Spinal cord (tissue), 9 donors: ENCODE measurements at regions not wholly inside any gene's neighbourhood (a gene's known extent, or its start where the extent isn't known, plus 50 kb on each side); places are given as distances from the start of the nearest gene placed in this dataset.

Experiments used
- DNase-seq, 6 donors: peaks; one replicate each; pipeline versions ENCODE4 v3.0.0 to v3.0.0-alpha.2; 2013 to 2015; ENCODE audit warnings: low spot score in 6 of 6, low read depth in 4 of 6
- H3K27ac ChIP-seq: one replicate; pipeline ENCODE4 v1.5.1; 2013; ENCODE audit warnings: low read depth, low read length, control low read depth
- H3K27me3 ChIP-seq: one replicate; pipeline ENCODE4 v1.6.1; 2013; ENCODE audit warnings: low read length; ENCODE audit not compliant: control insufficient read depth, insufficient read depth
- H3K36me3 ChIP-seq: one replicate; pipeline ENCODE4 v1.6.1; 2013; ENCODE audit warnings: low read length; ENCODE audit not compliant: control insufficient read depth, insufficient read depth
- H3K4me1 ChIP-seq: one replicate; pipeline ENCODE4 v1.6.1; 2013; ENCODE audit warnings: low read length; ENCODE audit not compliant: control insufficient read depth, insufficient read depth
- H3K4me3 ChIP-seq: one replicate; pipeline ENCODE4 v1.5.1; 2013; ENCODE audit warnings: low read depth, low read length, control low read depth
- H3K9me3 ChIP-seq: one replicate; pipeline ENCODE4 v1.6.1; 2013; ENCODE audit warnings: low read length; ENCODE audit not compliant: control insufficient read depth, insufficient read depth
- WGBS: methylation state at CpG from one replicate; pipeline ENCODE4 v1.1.5; 2013; ENCODE audit warnings: missing lambda C conversion rate; ENCODE audit not compliant: insufficient coverage; 5-methylcytosine and 5-hydroxymethylcytosine counted together
- donor health status: healthy.

DNA sequence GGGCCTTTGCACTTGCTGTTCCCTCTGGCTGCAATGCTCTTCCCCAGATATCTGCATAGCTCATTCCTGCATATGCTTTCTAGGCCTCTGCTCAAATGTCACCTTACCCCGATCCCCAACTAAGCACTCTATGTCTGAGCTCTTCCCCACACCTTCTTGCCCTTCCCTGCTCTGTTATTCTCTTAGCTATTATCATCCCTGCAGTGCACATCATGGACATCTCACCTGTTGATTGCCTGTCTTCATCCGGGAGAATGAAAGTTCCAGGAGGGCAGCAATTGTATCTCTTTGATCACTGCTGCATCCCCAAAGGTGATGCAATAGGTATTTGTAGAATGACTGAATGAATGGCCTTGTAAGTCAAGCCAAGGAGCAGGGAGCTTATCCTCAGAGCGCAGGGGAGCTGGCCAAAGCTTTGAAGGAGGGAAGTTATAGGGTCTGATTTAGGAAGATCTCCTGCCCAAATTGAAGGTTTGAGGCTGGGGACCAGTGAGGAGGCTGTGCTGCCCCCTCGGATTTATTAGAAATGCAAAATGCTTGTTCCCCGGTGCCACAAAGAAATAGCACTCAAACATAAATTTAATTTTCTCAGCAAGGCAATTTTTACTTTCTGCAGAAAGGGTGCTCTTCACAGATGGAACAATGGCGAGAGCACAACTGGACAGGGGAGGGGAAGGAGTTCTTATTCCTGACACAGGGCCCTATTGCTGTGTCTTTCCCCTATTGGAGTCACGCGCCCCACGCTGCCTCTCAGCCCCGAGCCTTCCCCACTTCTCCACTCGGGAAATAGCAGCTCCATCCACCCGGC lies 631.1 kb downstream of the MATN1 start:
- Histone ChIP-seq H3K27me3 (no peaks in the 10 kb centered on the region), H3K27ac (no peak overlapping the region), H3K4me1 (peaks cover 21% of the 10 kb centered on the region), H3K4me3 (no peak overlapping the region), H3K36me3 (no peaks in the 10 kb centered on the region), H3K9me3 (peaks cover 2% of the 10 kb centered on the region)
- 98% methylated on average over 9 of the region's 12 CpGs for WGBS
- DNase-seq: no peak

DNA sequence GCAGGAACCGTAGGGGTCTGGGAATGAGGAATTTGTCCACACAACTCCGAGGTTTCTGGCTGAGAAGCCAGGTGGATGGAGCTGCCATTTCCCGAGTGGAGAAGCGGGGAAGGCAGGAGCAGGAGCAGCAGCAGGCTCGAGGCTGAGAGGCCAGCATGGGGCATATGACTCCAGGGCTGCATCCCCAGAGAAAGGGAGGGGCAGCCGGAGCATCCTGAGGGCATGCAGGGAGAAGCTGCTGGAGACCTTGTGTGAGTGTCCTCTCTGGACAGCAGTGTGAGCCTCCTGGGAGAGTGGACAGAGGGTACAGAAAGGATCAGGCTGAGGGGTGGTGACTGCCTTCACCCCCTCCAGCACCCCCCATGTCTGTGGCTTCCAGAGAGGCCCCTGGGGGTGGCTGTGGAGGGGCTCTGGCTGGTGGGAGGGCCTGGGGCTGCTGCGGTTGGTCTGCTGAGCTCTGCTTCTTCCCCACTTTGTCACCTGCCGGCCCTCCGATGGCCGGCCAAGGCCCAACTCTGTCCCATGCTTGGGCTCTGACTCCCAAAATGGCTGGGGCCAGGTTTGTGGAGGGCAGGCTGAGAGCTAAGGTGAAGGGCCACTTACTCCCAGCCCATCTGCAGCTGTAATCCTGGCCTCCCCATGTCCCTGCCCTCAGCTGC lies 633.1 kb downstream of the MATN1 start:
- no peak overlapping the region for H3K4me3 ChIP-seq
- H3K9me3 ChIP-seq: peaks cover 2% of the 10 kb centered on the region
- no peaks in the 10 kb centered on the region for H3K36me3 ChIP-seq
- no peak overlapping the region for H3K27ac ChIP-seq
- H3K4me1 ChIP-seq: peaks cover 35% of the 10 kb centered on the region
- no peaks in the 10 kb centered on the region for H3K27me3 ChIP-seq
- WGBS: 74% methylated on average over 10 of the region's 10 CpGs
- no peak for DNase-seq

DNA sequence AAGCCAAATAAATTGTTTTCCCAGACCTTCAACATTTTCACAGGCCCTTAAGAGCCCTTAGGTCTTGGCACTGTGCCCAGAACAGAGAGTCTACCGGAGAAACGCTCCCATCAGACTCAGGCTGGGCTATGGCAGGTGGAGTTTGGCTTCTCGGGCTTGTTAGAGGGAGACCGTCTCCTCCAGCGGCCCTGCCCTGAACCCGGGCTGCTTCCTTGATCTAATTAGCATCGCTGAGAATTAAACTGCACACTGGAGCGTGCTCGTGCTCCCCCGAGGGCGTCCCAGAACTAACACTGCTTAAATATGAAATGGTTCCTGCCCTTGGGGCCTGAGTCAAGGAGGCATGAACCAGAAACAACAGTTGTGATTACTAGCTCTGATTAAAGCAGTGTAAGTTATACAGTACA lies 634.4 kb downstream of the MATN1 start:
- 6% methylated on average over 7 of the region's 11 CpGs for WGBS
- Histone ChIP-seq H3K27me3 (no peaks in the 10 kb centered on the region), H3K4me1 (peaks cover 48% of the 10 kb centered on the region), H3K9me3 (peaks cover 2% of the 10 kb centered on the region), H3K4me3 (no peak overlapping the region), H3K27ac (no peak overlapping the region), H3K36me3 (no peaks in the 10 kb centered on the region)
- DNase-seq: peak in 2 of 6 donors; percentile 58 to 85

DNA sequence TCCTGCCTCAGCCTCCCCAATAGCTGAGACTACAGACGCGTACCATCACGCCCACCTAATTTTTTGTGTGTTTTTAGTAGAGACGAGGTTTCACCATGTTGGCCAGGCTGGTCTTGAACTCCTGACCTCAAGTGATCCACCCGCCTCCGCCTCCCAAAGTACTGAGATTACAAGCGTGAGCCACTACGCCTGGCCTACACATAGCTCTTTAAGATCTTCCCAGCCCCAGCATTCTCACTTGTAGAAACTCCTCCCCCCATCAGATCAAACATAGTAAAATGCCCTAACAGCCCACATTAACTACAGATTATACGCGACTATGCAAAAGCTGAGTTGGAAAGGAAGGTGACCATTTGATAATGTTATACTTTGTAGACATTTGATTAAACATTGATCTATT lies 634.8 kb downstream of the MATN1 start:
- Histone ChIP-seq H3K27me3 (no peaks in the 10 kb centered on the region), H3K36me3 (no peaks in the 10 kb centered on the region), H3K27ac (no peak overlapping the region), H3K9me3 (peaks cover 2% of the 10 kb centered on the region), H3K4me3 (no peak overlapping the region), H3K4me1 (peaks cover 52% of the 10 kb centered on the region)
- DNase-seq: no peak
- WGBS: 66% methylated on average over 4 of the region's 10 CpGs

DNA sequence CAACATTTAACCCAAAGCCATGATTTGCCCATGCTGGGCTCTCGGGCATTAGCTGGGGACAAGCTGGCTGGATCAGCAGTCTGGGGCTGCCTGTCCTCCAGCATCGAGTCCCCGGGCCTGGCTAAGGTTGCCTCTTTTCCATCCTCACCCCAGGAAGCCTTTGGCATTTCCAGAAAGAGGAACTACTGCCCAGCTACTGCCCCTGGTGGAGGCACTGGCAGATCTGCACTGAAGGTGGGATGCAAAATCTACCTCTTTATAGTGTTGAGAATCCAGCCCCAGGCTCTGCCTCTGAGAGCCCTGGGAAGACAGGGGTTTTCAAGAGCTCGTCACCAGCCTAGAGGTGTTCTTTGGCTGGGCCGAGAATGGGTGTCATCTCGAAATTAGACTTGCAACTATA lies 635.9 kb downstream of the MATN1 start:
- 58% methylated on average over 4 of the region's 6 CpGs for WGBS
- H3K4me1 ChIP-seq: peaks cover 54% of the 10 kb centered on the region
- no peaks in the 10 kb centered on the region for H3K9me3 ChIP-seq
- no peaks in the 10 kb centered on the region for H3K36me3 ChIP-seq
- DNase-seq: peak in 1 of 6 donors; percentile 63
- no peaks in the 10 kb centered on the region for H3K27me3 ChIP-seq
- no peak overlapping the region for H3K4me3 ChIP-seq
- no peak overlapping the region for H3K27ac ChIP-seq

DNA sequence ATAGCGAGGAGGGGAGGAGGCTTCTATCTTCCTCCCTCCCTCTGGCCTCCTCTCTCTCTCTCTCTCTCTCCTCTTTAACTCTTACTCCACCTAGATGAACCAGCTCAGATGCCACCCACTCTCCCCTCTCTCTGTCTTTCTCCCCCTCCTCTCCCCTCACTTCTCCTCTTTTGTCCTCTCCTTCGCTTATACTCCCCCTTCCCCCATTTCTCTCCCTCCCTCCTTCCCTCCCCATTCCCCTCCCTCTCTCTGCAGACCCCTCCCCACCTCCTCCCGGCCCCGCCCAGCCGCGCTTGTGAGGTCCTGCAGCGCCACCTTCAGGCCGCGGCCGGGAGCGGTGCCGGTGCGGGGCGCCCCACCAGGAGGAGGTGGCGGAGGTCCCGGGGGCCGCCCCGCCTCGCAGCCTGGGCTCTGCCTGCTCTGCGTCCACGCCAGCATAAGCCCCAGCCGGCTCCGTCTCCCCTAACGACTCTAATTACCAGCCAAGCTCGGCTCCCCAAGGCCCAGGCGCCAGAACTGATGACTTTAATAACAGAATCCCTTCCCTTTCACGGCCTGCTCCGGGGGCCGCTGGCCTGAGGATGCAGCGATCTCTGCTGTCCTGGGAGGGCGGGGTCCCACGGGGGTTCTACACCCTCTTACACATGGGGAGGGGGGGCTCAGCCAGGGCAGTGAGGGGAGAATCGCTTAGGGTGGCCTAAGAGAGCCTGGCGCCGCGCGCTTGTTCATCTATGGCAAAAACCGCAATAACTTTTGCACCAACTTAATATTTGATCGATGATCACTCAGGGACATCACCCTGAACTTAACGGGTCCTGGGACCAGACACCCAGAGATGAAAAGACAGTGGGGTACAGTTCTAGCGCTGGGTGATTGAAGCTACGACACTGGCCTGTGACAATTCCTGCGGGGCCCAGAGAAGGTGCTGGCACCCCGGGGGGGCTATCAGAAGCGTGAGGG lies 637.3 kb downstream of the MATN1 start:
- peaks cover 54% of the 10 kb centered on the region for H3K4me1 ChIP-seq
- no peaks in the 10 kb centered on the region for H3K9me3 ChIP-seq
- H3K27ac ChIP-seq: no peak overlapping the region
- no peaks in the 10 kb centered on the region for H3K36me3 ChIP-seq
- DNase-seq: peak in 4 of 6 donors; percentile 60 to 95 (median 82)
- 19% methylated on average over 37 of the region's 45 CpGs for WGBS
- no peak overlapping the region for H3K4me3 ChIP-seq
- H3K27me3 ChIP-seq: no peaks in the 10 kb centered on the region

DNA sequence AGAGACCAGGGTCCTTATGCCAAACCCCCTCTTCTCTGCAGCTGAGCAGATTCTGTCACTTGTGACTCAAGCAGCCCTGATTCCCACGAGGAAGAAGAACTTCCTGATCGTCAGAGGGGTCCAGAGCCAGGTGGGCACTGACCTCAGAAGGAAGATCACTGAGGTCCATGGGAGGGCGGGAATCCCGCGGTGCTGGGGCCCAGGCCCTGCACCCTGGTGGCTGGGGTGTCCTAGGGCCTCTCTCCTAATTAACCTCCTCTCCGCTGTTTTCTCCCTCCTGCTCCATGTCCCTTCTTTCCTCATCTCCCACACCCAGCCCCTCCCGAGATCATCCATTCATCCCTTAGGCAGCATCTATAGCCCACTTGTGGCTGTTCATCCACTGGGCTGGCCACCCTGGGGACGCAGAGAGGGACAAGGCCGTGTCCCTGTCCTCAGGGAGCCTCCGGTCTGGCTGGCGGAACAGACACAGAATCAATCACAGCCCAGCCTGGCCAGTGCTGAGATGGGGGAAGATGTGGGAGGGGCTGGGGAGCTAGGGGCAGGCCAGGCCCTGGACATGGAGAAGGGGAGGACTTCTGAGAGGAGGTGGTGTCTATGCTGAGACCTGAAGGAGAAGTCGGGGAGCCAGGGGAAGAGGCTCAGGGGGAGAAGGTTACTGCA lies 638.3 kb downstream of the MATN1 start:
- Histone ChIP-seq H3K27ac (peak overlapping the region; percentile 47), H3K4me1 (peaks cover 47% of the 10 kb centered on the region), H3K4me3 (no peak overlapping the region), H3K9me3 (no peaks in the 10 kb centered on the region), H3K27me3 (no peaks in the 10 kb centered on the region), H3K36me3 (no peaks in the 10 kb centered on the region)
- DNase-seq: no peak
- 81% methylated on average over 12 of the region's 12 CpGs for WGBS

DNA sequence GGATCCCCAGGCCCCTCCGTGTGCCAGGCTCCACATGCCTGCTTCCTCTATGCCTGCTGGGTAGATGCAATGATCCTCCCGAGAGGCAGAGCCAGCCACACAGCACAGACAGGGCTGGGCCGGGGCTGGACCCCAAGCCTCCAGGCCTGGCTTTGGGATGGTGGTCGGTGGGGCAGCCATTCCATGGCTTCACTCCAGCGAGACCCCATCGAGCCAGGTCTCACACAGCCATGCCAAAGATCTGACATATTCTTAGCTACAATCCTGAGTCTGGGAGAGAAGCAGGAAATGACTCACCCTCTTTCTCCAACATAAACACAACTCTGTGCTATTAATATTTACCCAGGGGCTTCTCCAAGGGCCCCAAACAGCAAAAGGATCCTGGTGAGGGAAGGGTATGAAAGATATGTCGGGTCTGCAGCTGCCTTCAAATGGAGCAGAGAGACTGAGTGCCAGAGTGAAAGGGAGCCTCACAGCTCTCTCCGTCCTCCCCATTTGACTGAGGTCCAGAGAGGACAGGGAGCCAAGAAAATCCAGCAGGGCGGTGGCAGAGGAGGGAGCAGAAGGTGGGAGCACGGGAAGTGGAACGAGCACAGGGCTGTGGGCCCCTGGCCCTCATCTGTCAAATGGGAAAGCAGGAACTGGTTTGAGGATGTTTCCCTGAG lies 639.5 kb downstream of the MATN1 start:
- Histone ChIP-seq H3K27ac (peak overlapping the region; percentile 57), H3K4me1 (peaks cover 37% of the 10 kb centered on the region), H3K36me3 (no peaks in the 10 kb centered on the region), H3K4me3 (no peak overlapping the region), H3K27me3 (no peaks in the 10 kb centered on the region), H3K9me3 (no peaks in the 10 kb centered on the region)
- WGBS: 58% methylated on average over 7 of the region's 11 CpGs
- DNase-seq: peak in 2 of 6 donors; percentile 16 to 58
